ENCODE measurements at regions not wholly inside any gene's neighbourhood (a gene's known extent, or its start where the extent isn't known, plus 50 kb on each side); places are given as distances from the start of the nearest gene placed in this dataset.

- TF ChIP-seq, protein P1, sequence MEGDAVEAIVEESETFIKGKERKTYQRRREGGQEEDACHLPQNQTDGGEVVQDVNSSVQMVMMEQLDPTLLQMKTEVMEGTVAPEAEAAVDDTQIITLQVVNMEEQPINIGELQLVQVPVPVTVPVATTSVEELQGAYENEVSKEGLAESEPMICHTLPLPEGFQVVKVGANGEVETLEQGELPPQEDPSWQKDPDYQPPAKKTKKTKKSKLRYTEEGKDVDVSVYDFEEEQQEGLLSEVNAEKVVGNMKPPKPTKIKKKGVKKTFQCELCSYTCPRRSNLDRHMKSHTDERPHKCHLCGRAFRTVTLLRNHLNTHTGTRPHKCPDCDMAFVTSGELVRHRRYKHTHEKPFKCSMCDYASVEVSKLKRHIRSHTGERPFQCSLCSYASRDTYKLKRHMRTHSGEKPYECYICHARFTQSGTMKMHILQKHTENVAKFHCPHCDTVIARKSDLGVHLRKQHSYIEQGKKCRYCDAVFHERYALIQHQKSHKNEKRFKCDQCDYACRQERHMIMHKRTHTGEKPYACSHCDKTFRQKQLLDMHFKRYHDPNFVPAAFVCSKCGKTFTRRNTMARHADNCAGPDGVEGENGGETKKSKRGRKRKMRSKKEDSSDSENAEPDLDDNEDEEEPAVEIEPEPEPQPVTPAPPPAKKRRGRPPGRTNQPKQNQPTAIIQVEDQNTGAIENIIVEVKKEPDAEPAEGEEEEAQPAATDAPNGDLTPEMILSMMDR (IDR thresholded peaks at IDR 0.05; ENCODE audit: poor library complexity, severe bottlenecking), result no peak
- TF ChIP-seq RAD21 (conservative IDR thresholded peaks at IDR 0.05), result no peak
- no peak for TF ChIP-seq POLR2AphosphoS5 (IDR thresholded peaks at IDR 0.05)
- no peak for TF ChIP-seq REST (IDR thresholded peaks at IDR 0.05; ENCODE audit: borderline replicate concordance)
- TF ChIP-seq EZH2 (IDR thresholded peaks at IDR 0.05; ENCODE audit: borderline replicate concordance, insufficient read depth, low read length, poor library complexity, severe bottlenecking), result no peak
- no peak for TF ChIP-seq EP300 (conservative IDR thresholded peaks at IDR 0.05; ENCODE audit: poor library complexity, severe bottlenecking)
These were observed 444.7 kb upstream of the NFIA start for GRCh38 chr1:60637651-60638050.
